ENCODE measurements at regions not wholly inside any gene's neighbourhood (a gene's known extent, or its start where the extent isn't known, plus 50 kb on each side); places are given as distances from the start of the nearest gene placed in this dataset.

DNA sequence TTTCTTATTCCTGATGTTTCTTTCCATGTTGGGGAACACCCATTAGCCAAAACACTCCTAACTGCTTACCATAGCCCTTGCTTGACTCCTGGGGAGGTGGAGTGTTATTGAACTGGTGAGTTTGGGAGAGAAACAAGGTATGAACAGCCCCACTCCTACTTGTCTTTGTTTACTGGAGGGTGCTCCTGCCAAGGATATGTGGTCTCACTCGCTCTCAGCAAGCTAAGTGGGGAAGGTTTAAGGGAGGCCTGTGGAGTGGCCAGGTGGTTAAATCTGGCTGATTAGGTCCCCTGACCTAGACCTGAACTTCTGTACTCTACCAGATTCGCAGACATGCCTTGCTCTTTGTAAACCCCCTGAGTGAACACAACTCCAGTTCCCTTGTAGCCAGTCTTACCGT lies 300.1 kb downstream of the PTEN start:
- no peak for DNase-seq (ENCODE audit: low read depth)
- TF ChIP-seq, protein P1, sequence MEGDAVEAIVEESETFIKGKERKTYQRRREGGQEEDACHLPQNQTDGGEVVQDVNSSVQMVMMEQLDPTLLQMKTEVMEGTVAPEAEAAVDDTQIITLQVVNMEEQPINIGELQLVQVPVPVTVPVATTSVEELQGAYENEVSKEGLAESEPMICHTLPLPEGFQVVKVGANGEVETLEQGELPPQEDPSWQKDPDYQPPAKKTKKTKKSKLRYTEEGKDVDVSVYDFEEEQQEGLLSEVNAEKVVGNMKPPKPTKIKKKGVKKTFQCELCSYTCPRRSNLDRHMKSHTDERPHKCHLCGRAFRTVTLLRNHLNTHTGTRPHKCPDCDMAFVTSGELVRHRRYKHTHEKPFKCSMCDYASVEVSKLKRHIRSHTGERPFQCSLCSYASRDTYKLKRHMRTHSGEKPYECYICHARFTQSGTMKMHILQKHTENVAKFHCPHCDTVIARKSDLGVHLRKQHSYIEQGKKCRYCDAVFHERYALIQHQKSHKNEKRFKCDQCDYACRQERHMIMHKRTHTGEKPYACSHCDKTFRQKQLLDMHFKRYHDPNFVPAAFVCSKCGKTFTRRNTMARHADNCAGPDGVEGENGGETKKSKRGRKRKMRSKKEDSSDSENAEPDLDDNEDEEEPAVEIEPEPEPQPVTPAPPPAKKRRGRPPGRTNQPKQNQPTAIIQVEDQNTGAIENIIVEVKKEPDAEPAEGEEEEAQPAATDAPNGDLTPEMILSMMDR (IDR thresholded peaks at IDR 0.05; ENCODE audit: insufficient read depth, low read depth, low read length) = no peak
- H3K4me3 ChIP-seq (ENCODE audit: low read depth, low read length) = no peak overlapping the region

DNA sequence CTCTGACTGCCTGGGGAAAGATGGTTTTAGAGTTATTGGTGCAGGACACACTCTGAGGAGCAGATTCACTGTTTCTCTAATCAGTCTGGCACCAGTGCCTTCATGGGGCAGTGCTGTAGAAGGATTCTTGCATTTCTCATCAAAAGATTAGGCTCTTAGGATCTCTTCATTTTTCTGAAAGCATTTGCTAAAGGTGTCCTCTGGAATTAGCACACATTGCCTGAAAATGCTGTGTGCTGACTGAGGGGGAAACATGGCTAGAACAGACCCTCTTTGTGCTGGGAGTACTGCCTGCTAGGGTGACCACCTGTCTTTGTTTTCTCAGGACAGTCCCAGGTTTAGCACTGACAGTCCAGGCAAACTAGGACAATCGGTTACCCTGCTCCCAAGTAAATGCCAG lies 301.0 kb downstream of the PTEN start:
- TF ChIP-seq, protein P1 (IDR thresholded peaks at IDR 0.05; ENCODE audit: insufficient read depth, low read depth, low read length) = no peak
- no peak for DNase-seq (ENCODE audit: low read depth)
- H3K4me3 ChIP-seq (ENCODE audit: low read depth, low read length) = no peak overlapping the region

DNA sequence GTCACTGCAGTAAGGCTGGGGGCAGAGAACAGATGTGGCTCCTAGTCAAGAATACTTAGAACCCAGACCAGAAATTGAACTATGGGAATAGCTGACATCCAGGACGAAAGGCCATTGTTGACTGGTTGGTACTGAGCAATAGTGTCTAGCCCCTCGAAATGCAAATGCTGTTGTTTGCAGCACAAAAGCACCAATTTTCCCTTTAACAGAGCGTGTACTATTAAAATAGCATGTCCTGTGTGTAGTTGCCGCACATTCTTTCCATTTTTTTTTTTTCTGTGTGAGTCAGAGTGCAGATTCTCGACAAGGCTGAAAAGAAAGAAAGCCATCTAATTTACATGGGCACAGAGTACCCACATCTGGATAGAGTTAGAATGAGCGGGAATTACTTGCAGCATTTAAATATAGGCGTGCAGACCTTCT lies 302.4 kb downstream of the PTEN start:
- DNase-seq (ENCODE audit: low read depth) = no peak
- H3K4me3 ChIP-seq (ENCODE audit: low read depth, low read length) = no peak overlapping the region
- TF ChIP-seq, protein P1 (IDR thresholded peaks at IDR 0.05; ENCODE audit: insufficient read depth, low read depth, low read length) = no peak

DNA sequence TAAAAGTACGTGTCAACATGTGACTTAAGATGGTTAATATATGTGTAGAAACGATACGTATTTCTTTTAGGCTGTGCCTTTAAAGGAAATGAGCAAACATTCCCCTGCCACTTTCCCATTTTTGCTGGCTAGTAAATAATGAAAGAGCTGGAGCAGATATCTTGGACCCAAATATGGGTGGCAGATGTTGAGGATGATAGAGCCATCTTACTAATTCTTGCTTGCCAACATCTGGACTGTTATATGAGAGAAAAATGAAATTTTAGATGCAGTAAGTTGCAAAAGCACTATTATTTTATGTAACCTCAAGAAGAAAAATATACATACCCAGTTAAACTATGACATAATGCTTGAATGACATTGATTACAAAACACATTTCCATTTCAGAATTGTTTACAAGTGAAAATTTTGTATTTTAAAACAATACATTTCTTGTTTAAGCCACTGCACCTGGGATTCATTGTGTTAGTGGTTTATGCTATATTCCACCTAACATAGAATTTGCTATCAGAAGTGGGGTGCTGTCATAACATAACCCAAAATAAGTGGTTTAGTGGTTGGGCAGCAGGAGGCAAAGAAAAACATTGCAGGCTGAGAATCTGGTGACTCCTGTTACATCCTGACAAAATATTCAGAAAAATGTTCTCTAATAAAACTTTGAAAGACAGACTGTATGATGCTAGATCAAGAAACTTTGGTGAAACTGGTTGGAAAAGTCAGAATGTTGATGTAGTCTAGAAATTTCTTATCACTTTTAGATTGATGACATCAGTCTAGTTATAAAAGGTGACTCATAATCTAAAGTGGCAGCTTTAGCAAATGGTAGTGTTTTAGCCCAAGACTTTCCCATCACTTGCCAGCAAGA lies 305.0 kb downstream of the PTEN start:
- TF ChIP-seq, protein P1 (IDR thresholded peaks at IDR 0.05; ENCODE audit: insufficient read depth, low read depth, low read length) = no peak

DNA sequence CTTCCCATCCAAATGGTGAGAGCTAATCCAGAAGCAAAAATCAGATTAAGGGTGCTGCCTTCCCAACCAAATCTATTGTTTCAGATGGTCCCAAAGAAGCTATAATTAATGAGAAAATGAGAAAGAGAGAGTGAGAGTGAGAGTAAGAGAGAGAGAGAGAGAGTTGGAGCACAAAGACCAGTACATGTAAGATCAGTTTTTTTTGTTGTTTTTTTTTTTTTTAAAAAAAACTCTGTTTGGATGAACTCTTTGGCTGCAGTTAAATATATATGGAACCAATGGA lies 305.6 kb downstream of the PTEN start:
- no peak for DNase-seq (ENCODE audit: low read depth)
- no peak overlapping the region for H3K4me3 ChIP-seq (ENCODE audit: low read depth, low read length)
- TF ChIP-seq, protein P1 (IDR thresholded peaks at IDR 0.05; ENCODE audit: insufficient read depth, low read depth, low read length) = no peak

More for the DNA sequence above, 305.0 kb downstream of the PTEN start:
- no peak overlapping the region for H3K4me3 ChIP-seq (ENCODE audit: low read depth, low read length)
- no peak for DNase-seq (ENCODE audit: low read depth)

DNA sequence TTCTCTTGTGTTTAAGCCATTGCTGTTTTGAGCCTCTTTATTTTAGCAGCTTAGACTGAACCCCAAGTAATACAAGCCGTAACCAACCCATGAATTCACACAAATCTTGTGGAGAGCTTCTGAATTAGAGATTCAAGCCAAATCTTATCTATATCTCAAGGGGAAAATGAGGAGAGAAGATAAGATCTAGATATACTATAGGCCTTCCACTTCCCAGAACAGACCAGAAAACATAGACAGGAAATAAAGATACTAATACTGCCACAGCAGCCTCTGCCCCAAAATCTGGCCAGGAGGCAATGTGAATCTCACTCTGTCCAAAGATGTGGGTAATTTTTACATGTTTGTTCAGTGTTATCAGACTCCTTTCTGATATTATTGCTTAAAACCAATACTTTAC lies 307.2 kb downstream of the PTEN start:
- no peak overlapping the region for H3K4me3 ChIP-seq (ENCODE audit: low read depth, low read length)
- DNase-seq (ENCODE audit: low read depth) = no peak
- TF ChIP-seq, protein P1 (IDR thresholded peaks at IDR 0.05; ENCODE audit: insufficient read depth, low read depth, low read length) = no peak

DNA sequence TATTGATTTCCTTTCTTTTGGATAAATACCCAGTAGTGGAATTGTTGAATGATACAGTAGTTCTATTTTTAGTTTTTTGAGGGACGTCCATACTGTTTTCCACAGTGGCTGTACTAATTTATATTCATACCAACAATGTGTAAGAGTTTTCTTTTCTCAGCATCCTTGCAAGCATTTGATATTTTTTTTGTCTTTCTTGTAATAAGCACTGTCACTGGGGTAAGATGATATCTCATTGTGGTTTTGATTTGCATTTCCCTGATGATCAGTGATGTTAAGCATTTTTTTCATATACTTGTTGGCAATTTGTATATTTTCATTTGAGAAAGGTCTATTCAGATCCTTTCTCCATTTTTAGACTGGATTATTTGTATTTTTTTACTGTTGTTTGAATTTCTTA lies 308.7 kb downstream of the PTEN start:
- TF ChIP-seq, protein P1 (IDR thresholded peaks at IDR 0.05; ENCODE audit: insufficient read depth, low read depth, low read length) = no peak
- DNase-seq (ENCODE audit: low read depth) = no peak
- H3K4me3 ChIP-seq (ENCODE audit: low read depth, low read length) = no peak overlapping the region

Data from fibroblast of villous mesenchyme (primary cell).